ENCODE measurements at regions not wholly inside any gene's neighbourhood (a gene's known extent, or its start where the extent isn't known, plus 50 kb on each side); places are given as distances from the start of the nearest gene placed in this dataset.

GRCh38 chr1:192896376-192896775 is 87.5 kb downstream of the RGS2 start:
- TF ChIP-seq CTCF (IDR thresholded peaks at IDR 0.05; ENCODE audit: borderline replicate concordance, extremely low read depth, low read length, poor library complexity, severe bottlenecking) (no peak), EZH2 (IDR thresholded peaks at IDR 0.05; ENCODE audit: borderline replicate concordance, low read depth, low read length, severe bottlenecking) (no peak)
- Histone ChIP-seq H3K9ac (ENCODE audit: low read depth, low read length) (no peak overlapping the region), H3K27ac (ENCODE audit: low read length) (no peak overlapping the region), H3K4me2 (ENCODE audit: insufficient read depth, low read length) (no peak overlapping the region), H2AFZ (ENCODE audit: low read depth, low read length) (no peak overlapping the region), H3K79me2 (ENCODE audit: insufficient read depth, low read length) (no peaks in the 10 kb centered on the region), H4K20me1 (ENCODE audit: insufficient read depth, low read length) (no peaks in the 10 kb centered on the region), H3K36me3 (ENCODE audit: insufficient read depth, low read length) (no peaks in the 10 kb centered on the region), H3K27me3 (ENCODE audit: insufficient read depth, low read length, poor library complexity) (peaks cover 3% of the 10 kb centered on the region), H3K9me3 (ENCODE audit: insufficient read depth, low read length, severe bottlenecking) (no peaks in the 10 kb centered on the region), H3K4me1 (ENCODE audit: insufficient read depth, low read length) (no peaks in the 10 kb centered on the region), H3K4me3 (ENCODE audit: low read depth in 1 of 2, low read length in 2 of 2) (no peak overlapping the region)
- ATAC-seq (ENCODE audit: insufficient read depth, low read depth) (no peak), DNase-seq (no peak)

DNA sequence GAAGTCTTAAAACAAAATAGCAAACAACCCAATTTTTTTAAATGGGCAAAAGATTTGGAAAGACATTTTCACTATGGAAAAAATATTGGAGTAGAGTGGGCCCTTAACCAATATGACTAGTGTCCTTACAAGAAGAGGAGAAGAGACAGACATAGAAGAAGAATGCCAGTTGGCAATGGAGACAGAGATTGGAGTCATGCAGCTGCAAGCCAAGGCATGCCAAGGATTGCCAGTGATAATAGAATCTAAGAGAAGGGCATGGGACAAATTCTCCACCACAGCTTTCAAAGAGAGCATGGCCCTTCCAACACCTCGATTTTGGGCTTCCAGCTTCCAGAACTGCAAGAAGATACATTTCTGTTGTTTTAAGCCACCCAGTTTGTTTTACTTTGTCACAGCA is 92.7 kb downstream of the RGS2 start:
- no peak for DNase-seq
- H2AFZ ChIP-seq (ENCODE audit: low read depth, low read length), result no peak overlapping the region
- H3K9me3 ChIP-seq (ENCODE audit: insufficient read depth, low read length, severe bottlenecking), result no peaks in the 10 kb centered on the region
- no peak overlapping the region for H3K9ac ChIP-seq (ENCODE audit: low read depth, low read length)
- TF ChIP-seq EZH2 (IDR thresholded peaks at IDR 0.05; ENCODE audit: borderline replicate concordance, low read depth, low read length, severe bottlenecking), result no peak
- no peak for TF ChIP-seq CTCF (IDR thresholded peaks at IDR 0.05; ENCODE audit: borderline replicate concordance, extremely low read depth, low read length, poor library complexity, severe bottlenecking)
- ATAC-seq (ENCODE audit: insufficient read depth, low read depth), result no peak
- no peak overlapping the region for H3K4me3 ChIP-seq (ENCODE audit: low read depth in 1 of 2, low read length in 2 of 2)
- H3K36me3 ChIP-seq (ENCODE audit: insufficient read depth, low read length), result no peaks in the 10 kb centered on the region
- no peaks in the 10 kb centered on the region for H4K20me1 ChIP-seq (ENCODE audit: insufficient read depth, low read length)
- H3K79me2 ChIP-seq (ENCODE audit: insufficient read depth, low read length), result no peaks in the 10 kb centered on the region
- H3K27me3 ChIP-seq (ENCODE audit: insufficient read depth, low read length, poor library complexity), result no peaks in the 10 kb centered on the region
- no peak overlapping the region for H3K27ac ChIP-seq (ENCODE audit: low read length)
- H3K4me1 ChIP-seq (ENCODE audit: insufficient read depth, low read length), result no peaks in the 10 kb centered on the region
- no peak overlapping the region for H3K4me2 ChIP-seq (ENCODE audit: insufficient read depth, low read length)

- Histone ChIP-seq H3K36me3 (ENCODE audit: insufficient read depth, low read length) (no peaks in the 10 kb centered on the region), H3K9ac (ENCODE audit: low read depth, low read length) (no peak overlapping the region), H3K4me3 (ENCODE audit: low read depth in 1 of 2, low read length in 2 of 2) (no peak overlapping the region), H3K27ac (ENCODE audit: low read length) (no peak overlapping the region), H2AFZ (ENCODE audit: low read depth, low read length) (no peak overlapping the region), H3K79me2 (ENCODE audit: insufficient read depth, low read length) (no peaks in the 10 kb centered on the region), H3K9me3 (ENCODE audit: insufficient read depth, low read length, severe bottlenecking) (no peaks in the 10 kb centered on the region), H3K4me2 (ENCODE audit: insufficient read depth, low read length) (no peak overlapping the region), H4K20me1 (ENCODE audit: insufficient read depth, low read length) (no peaks in the 10 kb centered on the region), H3K27me3 (ENCODE audit: insufficient read depth, low read length, poor library complexity) (no peaks in the 10 kb centered on the region), H3K4me1 (ENCODE audit: insufficient read depth, low read length) (no peaks in the 10 kb centered on the region)
- DNase-seq (no peak), ATAC-seq (ENCODE audit: insufficient read depth, low read depth) (no peak)
- TF ChIP-seq CTCF (IDR thresholded peaks at IDR 0.05; ENCODE audit: borderline replicate concordance, extremely low read depth, low read length, poor library complexity, severe bottlenecking), result no peak
- TF ChIP-seq EZH2 (IDR thresholded peaks at IDR 0.05; ENCODE audit: borderline replicate concordance, low read depth, low read length, severe bottlenecking), result no peak
Observed at GRCh38 chr1:192903142-192903541, 94.3 kb downstream of the RGS2 start.

DNA sequence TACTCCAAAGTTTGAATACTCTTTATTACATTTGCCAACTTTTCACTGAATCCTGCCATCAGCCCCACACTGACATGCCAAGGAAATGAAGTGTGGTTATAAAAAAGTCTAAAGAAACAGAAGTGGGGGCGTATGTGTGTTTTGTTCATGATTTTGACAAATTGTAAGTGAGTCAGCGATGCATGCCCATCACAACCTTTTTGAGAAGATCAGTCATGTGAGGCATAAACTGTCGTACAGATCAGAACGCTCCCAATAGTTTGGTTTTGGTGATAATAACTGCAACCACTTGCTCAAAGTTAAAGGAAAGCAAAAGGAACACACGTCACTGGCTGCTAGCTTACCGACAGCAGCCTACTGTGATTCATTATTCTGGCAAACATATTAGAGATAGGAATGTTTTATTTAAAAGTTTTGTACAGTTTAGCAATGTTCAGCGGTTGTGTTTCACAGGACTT is 95.6 kb downstream of the RGS2 start:
- no peak for TF ChIP-seq CTCF (IDR thresholded peaks at IDR 0.05; ENCODE audit: borderline replicate concordance, extremely low read depth, low read length, poor library complexity, severe bottlenecking)
- no peak for TF ChIP-seq EZH2 (IDR thresholded peaks at IDR 0.05; ENCODE audit: borderline replicate concordance, low read depth, low read length, severe bottlenecking)
- H3K9me3 ChIP-seq (ENCODE audit: insufficient read depth, low read length, severe bottlenecking), result no peaks in the 10 kb centered on the region
- no peaks in the 10 kb centered on the region for H3K36me3 ChIP-seq (ENCODE audit: insufficient read depth, low read length)
- H3K27me3 ChIP-seq (ENCODE audit: insufficient read depth, low read length, poor library complexity), result no peaks in the 10 kb centered on the region
- no peak overlapping the region for H3K27ac ChIP-seq (ENCODE audit: low read length)
- DNase-seq, result no peak
- H3K79me2 ChIP-seq (ENCODE audit: insufficient read depth, low read length), result no peaks in the 10 kb centered on the region
- H4K20me1 ChIP-seq (ENCODE audit: insufficient read depth, low read length), result no peaks in the 10 kb centered on the region
- H3K4me2 ChIP-seq (ENCODE audit: insufficient read depth, low read length), result no peak overlapping the region
- ATAC-seq (ENCODE audit: insufficient read depth, low read depth), result no peak
- H3K4me1 ChIP-seq (ENCODE audit: insufficient read depth, low read length), result no peaks in the 10 kb centered on the region
- no peak overlapping the region for H3K9ac ChIP-seq (ENCODE audit: low read depth, low read length)
- no peak overlapping the region for H2AFZ ChIP-seq (ENCODE audit: low read depth, low read length)
- H3K4me3 ChIP-seq (ENCODE audit: low read depth in 1 of 2, low read length in 2 of 2), result no peak overlapping the region

Measured in DND-41 (cell line).